Suppressor macrophage treated with lipopolysaccharide for 4 hours (primary cell): ENCODE measurements at regions not wholly inside any gene's neighbourhood (a gene's known extent, or its start where the extent isn't known, plus 50 kb on each side); places are given as distances from the start of the nearest gene placed in this dataset.
"Not testable (repeated sequence)": the region's sequence is repeated elsewhere in the genome, so short reads cannot be mapped to it uniquely, and the experiment has no call there.

Experiments used
- DNase-seq: peaks from one replicate; pipeline ENCODE4 v3.0.0-alpha.2; 2020

- no peak for DNase-seq
These were observed 958.3 kb upstream of the CDH9 start for GRCh38 chr5:27996665-27997064.

GRCh38 chr5:27995867-27996266 is 957.5 kb upstream of the CDH9 start:
- no peak for DNase-seq

GRCh38 chr5:27978322-27978721 is 939.9 kb upstream of the CDH9 start:
- DNase-seq, result no peak

- DNase-seq, result no peak
These were observed 930.8 kb upstream of the CDH9 start for GRCh38 chr5:27969157-27969556.

- DNase-seq, result no peak
These were observed 924.8 kb upstream of the CDH9 start for GRCh38 chr5:27963050-27963783.

GRCh38 chr5:27962198-27962597 is 923.8 kb upstream of the CDH9 start:
- DNase-seq, result peak; percentile 16

GRCh38 chr5:27947088-27947487 is 908.7 kb upstream of the CDH9 start:
- DNase-seq, result no peak

- no peak for DNase-seq
These were observed 906.1 kb upstream of the CDH9 start for GRCh38 chr5:27944471-27944870.

GRCh38 chr5:27938989-27939388 is 900.6 kb upstream of the CDH9 start:
- no peak for DNase-seq

GRCh38 chr5:27928060-27928459 is 889.7 kb upstream of the CDH9 start:
- no peak for DNase-seq

- DNase-seq, result no peak
These were observed 872.8 kb upstream of the CDH9 start for GRCh38 chr5:27911216-27911615.

- DNase-seq, result no peak
These were observed 870.0 kb upstream of the CDH9 start for GRCh38 chr5:27908341-27908740.

- no peak for DNase-seq
These were observed 868.7 kb upstream of the CDH9 start for GRCh38 chr5:27906931-27907601.

GRCh38 chr5:27906481-27906880 is 868.1 kb upstream of the CDH9 start:
- no peak for DNase-seq

- DNase-seq, result no peak
These were observed 862.4 kb upstream of the CDH9 start for GRCh38 chr5:27900761-27901160.

- DNase-seq, result no peak
These were observed 837.7 kb upstream of the CDH9 start for GRCh38 chr5:27876071-27876470.

GRCh38 chr5:27875148-27875547 is 836.8 kb upstream of the CDH9 start:
- no peak for DNase-seq

- no peak for DNase-seq
These were observed 829.9 kb upstream of the CDH9 start for GRCh38 chr5:27868292-27868691.

GRCh38 chr5:27855491-27855890 is 817.1 kb upstream of the CDH9 start:
- no peak for DNase-seq

GRCh38 chr5:27854243-27854852 is 816.0 kb upstream of the CDH9 start:
- no peak for DNase-seq

- no peak for DNase-seq
These were observed 806.9 kb upstream of the CDH9 start for GRCh38 chr5:27845248-27845647.

GRCh38 chr5:27836704-27837103 is 798.3 kb upstream of the CDH9 start:
- DNase-seq, result not testable (repeated sequence)

GRCh38 chr5:27832886-27833285 is 794.5 kb upstream of the CDH9 start:
- no peak for DNase-seq

- DNase-seq, result no peak
These were observed 792.2 kb upstream of the CDH9 start for GRCh38 chr5:27830546-27830945.
